IPS-15b (cell line): ENCODE measurements at regions not wholly inside any gene's neighbourhood (a gene's known extent, or its start where the extent isn't known, plus 50 kb on each side); places are given as distances from the start of the nearest gene placed in this dataset.

ENCODE experiments used
- H3K27me3 ChIP-seq: one replicate; pipeline ENCODE4 v1.6.1; 2013; ENCODE audit warnings: low read length; ENCODE audit not compliant: control insufficient read depth, insufficient read depth
- H3K36me3 ChIP-seq: one replicate; pipeline ENCODE4 v1.6.1; 2013; ENCODE audit warnings: low read length; ENCODE audit not compliant: control insufficient read depth, insufficient read depth
- H3K4me1 ChIP-seq: one replicate; pipeline ENCODE4 v1.6.1; 2013; ENCODE audit warnings: mild to moderate bottlenecking, low read length; ENCODE audit not compliant: control insufficient read depth, insufficient read depth
- H3K4me3 ChIP-seq: one replicate; pipeline ENCODE4 v1.5.1; 2013; ENCODE audit warnings: low read depth, low read length
- H3K9ac ChIP-seq: one replicate; pipeline ENCODE4 v1.6.1; 2013; ENCODE audit warnings: low read depth, mild to moderate bottlenecking, low read length
- H3K9me3 ChIP-seq: one replicate; pipeline ENCODE4 v1.6.1; 2013; ENCODE audit warnings: mild to moderate bottlenecking, low read length; ENCODE audit not compliant: control insufficient read depth, insufficient read depth

GRCh38 chr13:73248711-73249580 lies 190.1 kb downstream of the KLF5 start:
- H3K4me1 ChIP-seq: no peaks in the 10 kb centered on the region
- no peak overlapping the region for H3K9ac ChIP-seq
- no peaks in the 10 kb centered on the region for H3K9me3 ChIP-seq
- H3K4me3 ChIP-seq: no peak overlapping the region
- H3K36me3 ChIP-seq: no peaks in the 10 kb centered on the region
- no peaks in the 10 kb centered on the region for H3K27me3 ChIP-seq

GRCh38 chr13:73248154-73248553 lies 189.3 kb downstream of the KLF5 start:
- no peak overlapping the region for H3K4me3 ChIP-seq
- H3K9ac ChIP-seq: no peak overlapping the region
- H3K9me3 ChIP-seq: no peaks in the 10 kb centered on the region
- no peaks in the 10 kb centered on the region for H3K27me3 ChIP-seq
- no peaks in the 10 kb centered on the region for H3K36me3 ChIP-seq
- no peaks in the 10 kb centered on the region for H3K4me1 ChIP-seq

- no peaks in the 10 kb centered on the region for H3K4me1 ChIP-seq
- H3K27me3 ChIP-seq: no peaks in the 10 kb centered on the region
- no peaks in the 10 kb centered on the region for H3K36me3 ChIP-seq
- H3K9ac ChIP-seq: no peak overlapping the region
- H3K9me3 ChIP-seq: no peaks in the 10 kb centered on the region
- H3K4me3 ChIP-seq: no peak overlapping the region
Observed at GRCh38 chr13:73245246-73245645, 186.4 kb downstream of the KLF5 start.

GRCh38 chr13:73244467-73244866 lies 185.7 kb downstream of the KLF5 start:
- H3K4me1 ChIP-seq: no peaks in the 10 kb centered on the region
- no peaks in the 10 kb centered on the region for H3K9me3 ChIP-seq
- H3K36me3 ChIP-seq: no peaks in the 10 kb centered on the region
- no peak overlapping the region for H3K9ac ChIP-seq
- no peaks in the 10 kb centered on the region for H3K27me3 ChIP-seq
- H3K4me3 ChIP-seq: no peak overlapping the region

GRCh38 chr13:73242515-73243015 lies 183.8 kb downstream of the KLF5 start:
- Histone ChIP-seq H3K4me1 (no peaks in the 10 kb centered on the region), H3K9me3 (no peaks in the 10 kb centered on the region), H3K4me3 (no peak overlapping the region), H3K9ac (no peak overlapping the region), H3K36me3 (no peaks in the 10 kb centered on the region), H3K27me3 (no peaks in the 10 kb centered on the region)

- no peaks in the 10 kb centered on the region for H3K9me3 ChIP-seq
- H3K27me3 ChIP-seq: no peaks in the 10 kb centered on the region
- H3K4me1 ChIP-seq: no peaks in the 10 kb centered on the region
- no peak overlapping the region for H3K4me3 ChIP-seq
- no peaks in the 10 kb centered on the region for H3K36me3 ChIP-seq
- H3K9ac ChIP-seq: no peak overlapping the region
Observed at GRCh38 chr13:73240193-73240592, 181.4 kb downstream of the KLF5 start.

- Histone ChIP-seq H3K36me3 (no peaks in the 10 kb centered on the region), H3K27me3 (no peaks in the 10 kb centered on the region), H3K9me3 (no peaks in the 10 kb centered on the region), H3K9ac (no peak overlapping the region), H3K4me1 (no peaks in the 10 kb centered on the region), H3K4me3 (no peak overlapping the region)
Observed at GRCh38 chr13:73235385-73235784, 176.6 kb downstream of the KLF5 start.

GRCh38 chr13:73231471-73231870 lies 172.7 kb downstream of the KLF5 start:
- no peaks in the 10 kb centered on the region for H3K27me3 ChIP-seq
- H3K4me1 ChIP-seq: no peaks in the 10 kb centered on the region
- H3K9ac ChIP-seq: no peak overlapping the region
- no peaks in the 10 kb centered on the region for H3K9me3 ChIP-seq
- H3K4me3 ChIP-seq: no peak overlapping the region
- no peaks in the 10 kb centered on the region for H3K36me3 ChIP-seq

GRCh38 chr13:73230716-73231115 lies 171.9 kb downstream of the KLF5 start:
- Histone ChIP-seq H3K4me3 (no peak overlapping the region), H3K27me3 (no peaks in the 10 kb centered on the region), H3K4me1 (no peaks in the 10 kb centered on the region), H3K36me3 (no peaks in the 10 kb centered on the region), H3K9ac (no peak overlapping the region), H3K9me3 (no peaks in the 10 kb centered on the region)

- Histone ChIP-seq H3K4me3 (no peak overlapping the region), H3K4me1 (no peaks in the 10 kb centered on the region), H3K9ac (no peak overlapping the region), H3K36me3 (no peaks in the 10 kb centered on the region), H3K27me3 (no peaks in the 10 kb centered on the region), H3K9me3 (no peaks in the 10 kb centered on the region)
Observed at GRCh38 chr13:73228546-73228945, 169.7 kb downstream of the KLF5 start.

- no peak overlapping the region for H3K9ac ChIP-seq
- H3K9me3 ChIP-seq: no peaks in the 10 kb centered on the region
- no peaks in the 10 kb centered on the region for H3K4me1 ChIP-seq
- H3K4me3 ChIP-seq: no peak overlapping the region
- no peaks in the 10 kb centered on the region for H3K27me3 ChIP-seq
- no peaks in the 10 kb centered on the region for H3K36me3 ChIP-seq
Observed at GRCh38 chr13:73225990-73226389, 167.2 kb downstream of the KLF5 start.

- no peak overlapping the region for H3K4me3 ChIP-seq
- no peaks in the 10 kb centered on the region for H3K9me3 ChIP-seq
- H3K9ac ChIP-seq: no peak overlapping the region
- H3K36me3 ChIP-seq: no peaks in the 10 kb centered on the region
- no peaks in the 10 kb centered on the region for H3K27me3 ChIP-seq
- H3K4me1 ChIP-seq: no peaks in the 10 kb centered on the region
Observed at GRCh38 chr13:73224703-73225102, 165.9 kb downstream of the KLF5 start.
